NB4 (cell line): ENCODE measurements at regions not wholly inside any gene's neighbourhood (a gene's known extent, or its start where the extent isn't known, plus 50 kb on each side); places are given as distances from the start of the nearest gene placed in this dataset.
A peak's percentile ranks its signal among the peaks of the same experiment; 100 is the strongest.

Source experiments
- DNase-seq: peaks from one replicate; pipeline ENCODE4 v3.0.0; 2010; ENCODE audit warnings: low read depth
- H3K4me3 ChIP-seq: one replicate; pipeline ENCODE4 v1.5.1; 2011; ENCODE audit warnings: mild to moderate bottlenecking, low read depth, low read length, moderate library complexity
- MYC ChIP-seq: IDR thresholded peaks from 2 replicates; pipeline ENCODE4 v1.6.1; 2011; ENCODE audit warnings: low read depth, low read length
- POLR2A ChIP-seq: IDR thresholded peaks from 2 replicates; pipeline ENCODE4 v1.6.1; 2011; ENCODE audit warnings: mild to moderate bottlenecking; ENCODE audit not compliant: insufficient read length; ENCODE audit errors: extremely low read depth
- TF ChIP-seq, protein P1 (sequence below): IDR thresholded peaks from 2 replicates; pipeline ENCODE4 v1.6.1; 2011; ENCODE audit warnings: low read depth, low read length
- TF ChIP-seq, protein P2 (sequence below): IDR thresholded peaks from one replicate; pipeline ENCODE4 v1.5.1; 2012; ENCODE audit warnings: low read depth, low read length

DNA sequence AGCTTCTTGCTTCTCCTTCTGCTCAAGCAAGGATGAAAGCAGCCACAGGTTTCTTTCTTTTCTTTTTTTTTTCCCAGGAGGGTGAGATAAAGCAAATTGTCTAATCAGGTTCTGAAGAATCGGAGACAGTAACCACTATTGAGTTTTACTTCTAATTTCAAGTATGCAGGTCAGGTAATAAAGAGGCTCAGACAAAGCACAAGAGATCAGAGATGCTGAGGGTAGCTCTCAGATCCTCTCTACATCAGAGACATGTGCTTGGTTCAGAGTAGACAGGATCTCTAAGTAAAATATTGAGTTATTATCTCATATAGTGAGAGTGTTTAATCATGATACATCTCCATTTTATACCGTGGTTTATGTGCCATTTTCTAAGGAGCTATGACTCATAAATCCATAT, 168.5 kb downstream of the NFKBIZ start:
- TF ChIP-seq, protein P1, sequence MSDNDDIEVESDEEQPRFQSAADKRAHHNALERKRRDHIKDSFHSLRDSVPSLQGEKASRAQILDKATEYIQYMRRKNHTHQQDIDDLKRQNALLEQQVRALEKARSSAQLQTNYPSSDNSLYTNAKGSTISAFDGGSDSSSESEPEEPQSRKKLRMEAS = no peak
- no peak for TF ChIP-seq POLR2A
- TF ChIP-seq MYC = no peak
- TF ChIP-seq, protein P2, sequence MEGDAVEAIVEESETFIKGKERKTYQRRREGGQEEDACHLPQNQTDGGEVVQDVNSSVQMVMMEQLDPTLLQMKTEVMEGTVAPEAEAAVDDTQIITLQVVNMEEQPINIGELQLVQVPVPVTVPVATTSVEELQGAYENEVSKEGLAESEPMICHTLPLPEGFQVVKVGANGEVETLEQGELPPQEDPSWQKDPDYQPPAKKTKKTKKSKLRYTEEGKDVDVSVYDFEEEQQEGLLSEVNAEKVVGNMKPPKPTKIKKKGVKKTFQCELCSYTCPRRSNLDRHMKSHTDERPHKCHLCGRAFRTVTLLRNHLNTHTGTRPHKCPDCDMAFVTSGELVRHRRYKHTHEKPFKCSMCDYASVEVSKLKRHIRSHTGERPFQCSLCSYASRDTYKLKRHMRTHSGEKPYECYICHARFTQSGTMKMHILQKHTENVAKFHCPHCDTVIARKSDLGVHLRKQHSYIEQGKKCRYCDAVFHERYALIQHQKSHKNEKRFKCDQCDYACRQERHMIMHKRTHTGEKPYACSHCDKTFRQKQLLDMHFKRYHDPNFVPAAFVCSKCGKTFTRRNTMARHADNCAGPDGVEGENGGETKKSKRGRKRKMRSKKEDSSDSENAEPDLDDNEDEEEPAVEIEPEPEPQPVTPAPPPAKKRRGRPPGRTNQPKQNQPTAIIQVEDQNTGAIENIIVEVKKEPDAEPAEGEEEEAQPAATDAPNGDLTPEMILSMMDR = no peak
- no peak for DNase-seq
- H3K4me3 ChIP-seq = no peak overlapping the region

DNA sequence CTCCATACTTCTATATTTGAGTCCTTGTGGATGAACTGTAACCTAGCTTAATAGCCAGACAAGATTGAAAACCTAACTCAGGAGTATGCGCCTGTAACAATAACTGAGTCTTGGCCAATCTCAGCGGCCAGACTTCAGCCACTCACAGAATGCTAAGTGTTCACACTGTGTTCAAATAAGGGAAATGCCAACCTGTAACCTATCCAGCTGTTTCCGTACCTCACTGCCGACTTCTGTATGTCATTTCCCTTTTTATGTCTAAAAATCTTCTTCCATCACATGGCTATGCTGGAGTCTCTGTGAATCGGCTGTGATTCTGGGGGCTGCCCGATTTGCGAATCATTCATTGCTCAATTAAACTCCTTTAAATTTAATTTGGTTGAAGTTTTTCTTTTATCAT, 169.2 kb downstream of the NFKBIZ start:
- no peak overlapping the region for H3K4me3 ChIP-seq
- DNase-seq = no peak
- no peak for TF ChIP-seq MYC

DNA sequence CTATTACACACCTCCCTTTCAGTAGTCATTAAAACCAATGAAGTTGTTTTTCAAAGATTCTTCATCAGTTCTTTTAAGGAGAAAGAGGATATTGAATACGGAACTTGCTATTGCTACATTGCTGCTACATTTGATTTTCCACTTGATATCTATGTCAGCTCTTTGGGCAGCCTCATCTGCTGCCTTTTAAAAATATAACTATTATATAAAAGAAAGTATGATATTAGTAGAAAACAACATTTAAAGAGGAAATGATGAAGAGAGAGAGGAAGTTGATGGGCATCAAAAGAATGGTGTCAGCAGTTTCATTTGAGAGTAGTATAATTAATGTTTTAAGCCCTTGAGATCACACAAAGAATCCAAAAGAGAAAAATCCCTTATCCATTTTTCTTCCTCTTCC, 171.4 kb downstream of the NFKBIZ start:
- H3K4me3 ChIP-seq = no peak overlapping the region
- TF ChIP-seq, protein P1 = no peak
- TF ChIP-seq POLR2A (no peak), MYC (no peak)
- TF ChIP-seq, protein P2 = no peak
- no peak for DNase-seq

DNA sequence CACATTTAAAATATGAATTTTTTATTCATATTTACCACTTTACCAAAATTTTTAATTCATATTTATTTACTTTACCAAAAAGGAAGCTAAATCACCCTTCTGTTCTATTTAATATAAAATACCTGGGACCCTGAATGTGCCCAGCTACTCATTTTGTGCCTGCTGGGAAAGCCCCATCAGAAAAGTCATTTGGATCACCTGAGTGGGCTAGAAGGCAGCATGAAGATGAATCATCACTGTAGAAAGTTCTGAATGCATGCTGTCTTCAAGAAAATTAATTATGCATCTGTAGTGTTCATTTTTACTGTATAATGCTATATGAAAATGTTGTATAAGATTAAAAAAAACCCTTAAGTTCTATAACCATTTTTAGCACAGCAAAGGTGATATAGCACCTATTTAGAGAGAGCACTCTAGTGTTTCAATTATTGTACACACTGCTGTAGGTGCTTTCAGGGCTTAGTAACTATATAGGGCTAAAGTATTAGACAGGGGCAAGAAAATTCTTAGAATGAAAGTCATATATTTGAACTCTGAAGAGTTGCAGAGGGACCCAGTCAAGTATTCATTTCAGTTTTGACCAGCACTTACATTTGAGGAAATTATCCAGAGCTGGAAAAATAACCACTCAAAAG, 175.1 kb downstream of the NFKBIZ start:
- no peak overlapping the region for H3K4me3 ChIP-seq
- DNase-seq = no peak
- TF ChIP-seq, protein P2 = no peak
- TF ChIP-seq MYC = no peak
- TF ChIP-seq, protein P1 = no peak
- no peak for TF ChIP-seq POLR2A

DNA sequence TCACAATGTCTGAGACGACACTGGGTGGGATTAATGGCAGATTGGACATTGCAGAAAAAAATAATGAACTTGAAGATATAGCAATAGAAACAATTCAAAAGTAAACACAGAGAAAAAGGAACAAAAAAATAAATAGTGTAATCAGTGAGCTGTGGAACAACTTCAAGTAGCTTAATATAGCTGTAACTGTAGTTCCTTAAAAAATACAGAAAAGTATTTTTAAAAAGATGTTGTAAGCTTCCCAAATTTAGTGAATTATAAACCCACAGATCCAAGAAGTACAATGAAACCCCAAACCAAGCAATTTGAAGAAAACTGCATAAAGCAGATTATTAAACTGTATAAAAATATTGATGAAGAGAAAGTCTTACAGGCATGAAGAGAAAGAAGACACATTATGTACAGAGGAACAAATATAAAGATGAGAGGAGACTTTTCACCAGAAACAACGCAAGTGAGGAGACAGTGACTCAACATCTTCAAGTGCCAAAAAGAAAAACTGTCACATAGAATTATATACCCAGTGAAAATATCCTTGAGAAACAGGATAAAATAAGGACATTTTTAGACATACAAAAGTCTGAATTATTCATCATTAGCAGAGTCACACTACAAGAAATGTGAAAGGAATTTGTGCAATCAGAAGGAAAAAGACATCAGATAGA, 176.4 kb downstream of the NFKBIZ start:
- no peak overlapping the region for H3K4me3 ChIP-seq
- no peak for TF ChIP-seq MYC
- TF ChIP-seq, protein P2 = no peak
- DNase-seq = no peak

DNA sequence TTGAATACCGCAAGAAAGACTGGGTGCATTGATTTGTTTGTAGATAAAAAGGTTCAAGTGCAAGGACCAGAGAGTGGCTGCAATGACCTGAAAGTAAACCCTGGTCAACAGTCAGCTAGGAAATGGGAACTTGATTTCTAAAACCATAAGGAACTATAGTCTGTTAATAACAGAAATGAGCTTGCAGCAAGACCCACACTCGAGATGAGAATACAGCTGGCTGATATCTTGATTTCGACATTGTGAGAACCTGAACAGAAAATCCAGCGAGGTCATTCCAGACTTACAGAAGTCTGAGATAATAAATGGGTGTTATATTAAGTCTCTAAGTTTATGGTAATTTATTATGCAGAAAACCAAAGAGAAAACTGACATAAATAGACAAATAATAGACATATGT, 177.3 kb downstream of the NFKBIZ start:
- peak; percentile 2 for DNase-seq
- TF ChIP-seq, protein P1 = no peak
- TF ChIP-seq MYC = no peak
- no peak for TF ChIP-seq POLR2A
- TF ChIP-seq, protein P2 = no peak

More for the DNA sequence above, 177.3 kb downstream of the NFKBIZ start:
- H3K4me3 ChIP-seq = no peak overlapping the region
